ENCODE measurements at regions not wholly inside any gene's neighbourhood (a gene's known extent, or its start where the extent isn't known, plus 50 kb on each side); places are given as distances from the start of the nearest gene placed in this dataset.
"Not testable (repeated sequence)": the region's sequence is repeated elsewhere in the genome, so short reads cannot be mapped to it uniquely, and the experiment has no call there.

DNA sequence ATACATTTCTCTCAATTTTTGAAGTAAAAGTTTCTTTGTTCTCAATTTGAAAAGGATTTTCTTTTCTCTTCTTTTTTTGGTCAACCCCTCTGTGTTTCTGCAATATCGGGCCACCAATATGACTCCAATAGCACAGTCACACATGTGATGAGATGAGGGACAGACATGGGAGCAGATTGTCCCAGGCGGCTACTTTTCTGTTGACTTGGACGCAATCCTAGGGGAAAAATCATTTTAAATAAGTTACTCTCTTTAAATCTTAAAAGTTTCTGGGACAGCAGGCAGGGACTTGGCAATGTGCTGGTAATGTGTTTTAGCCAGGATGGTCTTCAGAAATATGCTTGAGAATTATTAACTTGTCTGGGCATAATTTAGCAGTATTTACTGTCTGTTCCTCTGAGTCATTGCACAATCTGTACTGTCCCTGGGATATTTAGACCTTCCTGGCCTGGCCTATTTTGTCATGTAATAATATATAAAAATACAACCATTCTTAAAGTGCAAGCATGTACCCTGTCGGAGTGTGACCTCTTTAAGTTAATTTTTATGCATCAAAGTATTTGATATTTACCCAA lies 388.5 kb upstream of the FANCL start:
- ATAC-seq (no peak), DNase-seq (no peak)
- intact Hi-C loops (cut with micrococcal nuclease), result no loop called here

DNA sequence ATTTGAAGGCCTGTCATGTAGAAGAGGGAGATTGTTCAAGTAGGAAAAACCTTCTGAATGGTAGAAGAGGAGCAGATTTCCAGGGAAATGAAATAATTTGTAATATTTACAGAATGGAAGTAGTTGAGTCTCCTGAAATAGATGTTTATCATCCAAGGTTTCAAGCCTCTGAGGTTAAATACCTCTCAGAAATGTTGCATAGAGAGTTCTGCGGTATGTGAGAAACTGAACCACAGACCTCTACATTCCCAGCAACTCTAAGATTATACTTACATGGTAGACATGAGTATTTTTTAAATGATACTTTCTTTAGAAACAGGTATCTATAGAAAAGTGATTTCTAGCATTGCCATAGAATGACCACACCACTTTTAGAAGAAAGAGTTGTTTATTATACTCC lies 379.8 kb upstream of the FANCL start:
- ATAC-seq (no peak), DNase-seq (no peak)
- intact Hi-C loops (cut with micrococcal nuclease), result no loop called here

GRCh38 chr2:58620093-58620492 lies 379.0 kb upstream of the FANCL start:
- intact Hi-C loops (cut with micrococcal nuclease), result no loop called here
- no peak for ATAC-seq
- no peak for DNase-seq

DNA sequence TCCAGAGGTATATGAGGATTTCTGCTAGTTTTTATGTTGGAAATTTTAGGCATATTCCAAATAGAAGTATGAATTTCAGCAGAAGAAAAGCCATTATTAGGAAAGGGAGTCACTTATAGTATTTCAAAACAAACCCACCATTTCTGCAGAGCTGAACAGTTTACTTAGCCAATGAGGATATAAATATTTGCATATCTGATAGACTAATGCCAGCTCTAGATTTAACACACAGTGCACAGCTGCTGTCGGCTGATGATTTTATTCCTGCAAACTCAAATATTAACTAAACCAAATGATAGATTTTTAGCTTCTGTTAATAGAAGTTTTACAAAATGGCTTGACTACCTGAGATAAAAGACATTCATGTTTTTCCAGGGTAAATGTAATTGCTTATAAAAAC lies 375.8 kb upstream of the FANCL start:
- no peak for DNase-seq
- intact Hi-C loops (cut with micrococcal nuclease), result no loop called here
- no peak for ATAC-seq

DNA sequence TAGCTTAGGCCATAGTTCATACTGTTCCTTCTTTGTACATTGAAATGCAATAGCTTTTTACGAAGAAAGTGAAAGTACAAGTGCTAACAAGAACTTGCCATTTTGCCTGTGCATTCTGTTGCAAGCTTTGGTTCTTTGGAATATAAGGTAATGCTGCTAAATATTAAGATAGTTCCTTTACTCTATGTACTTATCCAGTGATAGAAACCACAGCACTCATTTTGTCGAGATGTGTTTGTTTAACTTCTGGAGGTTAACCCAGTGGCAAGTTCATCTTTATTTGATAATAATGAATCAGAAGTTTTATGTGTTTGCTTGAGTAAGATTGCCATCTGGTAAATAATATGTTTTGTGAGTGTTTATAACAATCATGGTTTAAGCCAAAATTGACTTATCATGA lies 373.1 kb upstream of the FANCL start:
- ATAC-seq, result no peak
- DNase-seq, result no peak
- intact Hi-C loops (cut with micrococcal nuclease), result no loop called here

DNA sequence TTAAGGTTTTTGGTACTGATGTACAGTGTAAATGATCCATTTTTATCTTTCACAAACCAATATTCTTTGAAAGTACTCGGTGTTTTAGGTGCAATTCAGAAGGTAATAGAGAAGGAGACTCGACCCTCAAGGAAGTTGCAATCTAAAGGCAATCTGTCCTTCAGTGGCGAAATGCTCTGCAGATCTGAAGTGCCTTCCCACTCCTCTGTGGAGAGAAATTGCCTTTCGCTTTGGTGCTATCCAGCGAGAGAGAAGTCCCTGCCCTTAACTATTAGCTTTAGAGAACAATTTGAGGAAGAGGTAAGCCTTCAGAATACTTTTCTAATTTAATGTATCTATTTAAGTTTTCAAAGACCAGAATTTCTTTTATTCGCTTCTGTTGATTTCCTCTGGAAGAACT lies 371.8 kb upstream of the FANCL start:
- no peak for ATAC-seq
- DNase-seq, result no peak
- intact Hi-C loops (cut with micrococcal nuclease), result no loop called here

GRCh38 chr2:58609326-58609725 lies 368.2 kb upstream of the FANCL start:
- DNase-seq (no peak), ATAC-seq (no peak)
- intact Hi-C loops (cut with micrococcal nuclease), result no loop called here

DNA sequence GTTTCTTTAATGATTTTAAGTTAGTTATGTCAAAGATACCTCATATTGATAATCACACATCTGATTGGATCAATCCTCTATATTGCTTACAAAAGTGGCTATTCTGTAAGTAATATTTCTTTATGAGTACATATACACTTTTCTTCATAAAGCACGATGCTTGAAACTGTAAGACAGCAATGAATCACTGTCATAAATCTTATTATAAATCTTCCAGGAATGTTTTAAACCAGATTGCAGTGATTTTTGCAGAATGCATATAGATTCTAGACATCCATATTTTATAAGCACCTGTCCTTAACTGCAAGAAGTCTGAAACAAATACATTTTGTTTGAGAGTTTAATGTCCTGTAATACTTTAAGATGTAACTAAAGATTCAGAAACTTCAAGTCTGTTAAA lies 367.0 kb upstream of the FANCL start:
- intact Hi-C loops (cut with micrococcal nuclease), result no loop called here
- ATAC-seq (no peak), DNase-seq (no peak)

GRCh38 chr2:58607448-58607847 lies 366.3 kb upstream of the FANCL start:
- ATAC-seq (no peak), DNase-seq (no peak)
- intact Hi-C loops (cut with micrococcal nuclease), result no loop called here

- ATAC-seq, result no peak
- DNase-seq, result no peak
- intact Hi-C loops (cut with micrococcal nuclease), result no loop called here
These were observed 365.7 kb upstream of the FANCL start for GRCh38 chr2:58606799-58607198.

GRCh38 chr2:58604096-58604495 lies 363.0 kb upstream of the FANCL start:
- ATAC-seq (no peak), DNase-seq (no peak)
- intact Hi-C loops (cut with micrococcal nuclease), result no loop called here

GRCh38 chr2:58601017-58601416 lies 359.9 kb upstream of the FANCL start:
- ATAC-seq, result no peak
- intact Hi-C loops (cut with micrococcal nuclease), result no loop called here
- DNase-seq, result no peak

DNA sequence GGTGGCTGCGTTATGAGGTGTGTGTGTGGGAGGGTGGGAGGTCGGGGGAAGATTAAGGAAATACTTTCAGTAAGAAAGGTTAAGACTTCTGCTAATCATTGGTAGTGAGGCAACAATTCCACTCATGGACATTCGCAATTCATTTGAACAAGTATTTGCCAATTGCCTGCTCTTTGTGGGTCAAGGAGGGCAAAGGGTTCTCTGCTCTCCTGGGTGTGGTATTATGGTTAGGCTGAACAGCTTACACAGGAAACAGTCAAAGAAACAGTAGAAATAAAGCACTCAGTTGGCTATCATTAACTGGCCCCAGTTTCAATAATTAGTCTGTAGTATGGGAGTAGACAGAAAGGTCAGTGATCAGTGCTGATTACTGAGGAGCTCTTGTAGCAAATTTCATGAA lies 357.0 kb upstream of the FANCL start:
- intact Hi-C loops (cut with micrococcal nuclease), result no loop called here
- no peak for ATAC-seq
- DNase-seq, result no peak

GRCh38 chr2:58595714-58596113 lies 354.6 kb upstream of the FANCL start:
- no peak for ATAC-seq
- intact Hi-C loops (cut with micrococcal nuclease), result no loop called here
- no peak for DNase-seq

DNA sequence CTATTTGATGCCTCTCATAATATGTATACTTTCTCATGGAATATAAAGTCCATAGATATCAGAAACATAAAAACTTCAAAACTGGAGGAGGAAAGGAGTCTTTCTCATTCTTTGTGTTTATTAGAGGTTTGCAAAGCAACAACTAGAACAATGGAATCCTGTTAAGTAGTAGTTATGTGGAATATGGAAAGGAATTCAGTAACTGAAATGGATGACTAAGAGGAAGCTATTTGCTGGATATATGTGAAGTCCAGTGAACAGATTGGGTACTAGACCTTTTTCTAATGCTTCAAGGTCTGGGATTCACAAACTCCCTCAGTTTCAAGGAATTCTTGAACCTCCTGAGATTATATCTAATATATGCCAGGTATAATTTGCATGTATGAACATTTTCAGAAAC lies 353.6 kb upstream of the FANCL start:
- ATAC-seq (no peak), DNase-seq (no peak)
- intact Hi-C loops (cut with micrococcal nuclease), result no loop called here

- ATAC-seq (no peak), DNase-seq (no peak)
- intact Hi-C loops (cut with micrococcal nuclease), result no loop called here
These were observed 353.1 kb upstream of the FANCL start for GRCh38 chr2:58594175-58594574.

DNA sequence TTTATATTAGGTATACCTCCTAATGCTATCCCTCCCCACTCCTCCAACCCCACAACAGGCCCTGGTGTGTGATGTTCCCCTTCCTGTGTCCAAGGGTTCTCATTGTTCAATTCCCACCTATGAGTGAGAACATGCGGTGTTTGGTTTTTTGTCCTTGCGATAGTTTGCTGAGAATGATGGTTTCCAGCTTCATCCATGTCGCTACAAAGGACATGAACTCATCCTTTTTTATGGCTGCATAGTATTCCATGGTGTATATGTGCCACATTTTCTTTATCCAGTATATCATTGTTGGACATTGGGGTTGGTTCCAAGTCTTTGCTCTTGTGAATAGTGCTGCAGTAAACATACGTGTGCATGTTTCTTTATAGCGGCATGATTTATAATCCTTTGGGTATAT lies 345.1 kb upstream of the FANCL start:
- DNase-seq; ATAC-seq; intact Hi-C loops (cut with micrococcal nuclease): not testable (repeated sequence)

DNA sequence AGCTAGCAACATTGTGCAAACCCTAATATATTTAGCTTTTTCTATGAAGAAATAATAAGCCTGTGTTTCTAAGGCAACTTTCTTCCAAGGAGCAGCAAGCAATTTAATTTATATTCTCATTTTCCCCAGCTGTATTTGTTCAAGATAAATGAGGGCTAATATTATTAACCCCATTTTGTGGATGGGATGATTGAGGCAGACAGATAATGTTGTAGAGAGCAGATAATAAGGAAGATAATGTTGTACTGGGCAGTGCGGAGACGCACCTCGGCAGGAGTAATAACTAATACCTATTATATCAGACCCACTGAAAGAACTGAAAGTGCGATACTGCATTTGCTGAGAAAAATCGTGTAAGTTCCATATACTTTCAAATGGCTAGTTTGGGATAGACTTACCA lies 344.1 kb upstream of the FANCL start:
- intact Hi-C loops (cut with micrococcal nuclease), result no loop called here
- DNase-seq (no peak), ATAC-seq (no peak)

DNA sequence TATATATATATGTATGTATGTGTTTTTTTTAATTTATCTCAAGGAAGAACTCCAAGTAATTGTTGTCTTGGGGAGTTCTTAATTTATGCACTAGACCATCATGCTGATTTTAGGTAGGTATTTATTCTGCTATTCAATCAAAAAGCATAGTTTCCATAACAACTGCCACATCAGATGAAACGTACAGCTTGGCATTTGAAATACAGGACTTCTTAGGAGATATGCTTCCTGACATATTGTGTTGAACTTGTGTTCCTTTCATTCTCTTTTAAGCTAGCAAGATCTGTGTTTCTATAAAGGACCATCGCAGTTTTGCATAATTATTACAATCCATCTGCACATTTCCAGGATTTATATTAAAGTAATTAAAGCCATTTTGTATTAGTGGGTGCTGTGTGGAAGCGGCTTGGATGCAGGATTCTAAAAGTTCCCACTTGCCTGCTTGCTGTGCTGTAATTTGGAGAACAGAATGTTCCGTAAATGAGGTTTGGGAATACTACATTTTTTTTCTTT lies 343.5 kb upstream of the FANCL start:
- ATAC-seq (no peak), DNase-seq (no peak)
- intact Hi-C loops (cut with micrococcal nuclease), result no loop called here

GRCh38 chr2:58578276-58578675 lies 337.2 kb upstream of the FANCL start:
- ATAC-seq (no peak), DNase-seq (no peak)
- intact Hi-C loops (cut with micrococcal nuclease), result no loop called here

DNA sequence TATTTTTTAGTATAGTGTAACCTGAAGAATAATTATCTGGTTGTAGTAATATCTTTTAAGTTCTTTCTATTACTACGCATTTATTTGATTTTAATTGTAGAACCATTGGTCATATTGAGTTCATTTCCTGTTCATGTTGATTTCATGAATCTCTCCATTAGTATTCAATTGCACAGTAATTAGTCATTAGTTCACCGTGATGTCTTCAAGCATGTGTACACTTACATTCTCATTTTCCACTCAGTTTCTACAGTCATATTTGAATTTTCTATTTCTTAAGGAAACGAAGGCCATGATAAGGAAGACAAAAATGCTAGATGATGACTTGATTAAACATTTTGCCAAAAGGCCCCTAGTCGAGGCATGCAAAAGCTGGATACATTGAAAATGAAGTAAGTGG lies 333.7 kb upstream of the FANCL start:
- DNase-seq (no peak), ATAC-seq (no peak)
- intact Hi-C loops (cut with micrococcal nuclease), result no loop called here

- DNase-seq (no peak), ATAC-seq (no peak)
- intact Hi-C loops (cut with micrococcal nuclease), result no loop called here
These were observed 331.6 kb upstream of the FANCL start for GRCh38 chr2:58572731-58573130.
